Loucy (cell line): ENCODE measurements at regions not wholly inside any gene's neighbourhood (a gene's known extent, or its start where the extent isn't known, plus 50 kb on each side); places are given as distances from the start of the nearest gene placed in this dataset.

Experiments
- EZH2phosphoT487 ChIP-seq: fragments of 200-600 bp; IDR thresholded peaks from 2 replicates; pipeline ENCODE4 v1.6.1; 2018; ENCODE audit warnings: antibody characterized with exemption, mild to moderate bottlenecking, moderate library complexity, borderline replicate concordance
- TF ChIP-seq, protein P1 (sequence below): fragments of 200-600 bp; sonication (generic); conservative IDR thresholded peaks from 2 replicates; pipeline ENCODE4 v1.5.1; 2014; ENCODE audit warnings: mild to moderate bottlenecking, antibody characterized with exemption, low read length

DNA sequence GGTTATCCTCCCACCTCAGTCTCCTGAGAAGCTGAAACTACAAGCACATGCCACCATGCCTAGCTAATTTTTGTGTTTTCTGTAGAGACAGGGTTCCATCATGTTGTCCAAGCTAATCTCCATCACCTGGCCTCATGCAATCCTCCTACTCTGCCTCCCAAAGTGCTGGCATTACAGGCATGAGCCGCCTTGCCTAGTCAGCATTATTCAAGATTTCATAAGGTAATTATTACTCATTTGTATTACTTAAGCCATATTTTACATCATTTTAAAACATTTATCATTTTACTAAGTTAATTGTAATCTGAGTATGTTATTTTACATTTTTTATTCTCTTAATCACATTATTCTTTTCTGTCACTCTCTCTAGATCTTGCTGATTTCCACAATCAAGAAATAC lies 1575.6 kb downstream of the NCAM2 start:
- TF ChIP-seq, protein P1, sequence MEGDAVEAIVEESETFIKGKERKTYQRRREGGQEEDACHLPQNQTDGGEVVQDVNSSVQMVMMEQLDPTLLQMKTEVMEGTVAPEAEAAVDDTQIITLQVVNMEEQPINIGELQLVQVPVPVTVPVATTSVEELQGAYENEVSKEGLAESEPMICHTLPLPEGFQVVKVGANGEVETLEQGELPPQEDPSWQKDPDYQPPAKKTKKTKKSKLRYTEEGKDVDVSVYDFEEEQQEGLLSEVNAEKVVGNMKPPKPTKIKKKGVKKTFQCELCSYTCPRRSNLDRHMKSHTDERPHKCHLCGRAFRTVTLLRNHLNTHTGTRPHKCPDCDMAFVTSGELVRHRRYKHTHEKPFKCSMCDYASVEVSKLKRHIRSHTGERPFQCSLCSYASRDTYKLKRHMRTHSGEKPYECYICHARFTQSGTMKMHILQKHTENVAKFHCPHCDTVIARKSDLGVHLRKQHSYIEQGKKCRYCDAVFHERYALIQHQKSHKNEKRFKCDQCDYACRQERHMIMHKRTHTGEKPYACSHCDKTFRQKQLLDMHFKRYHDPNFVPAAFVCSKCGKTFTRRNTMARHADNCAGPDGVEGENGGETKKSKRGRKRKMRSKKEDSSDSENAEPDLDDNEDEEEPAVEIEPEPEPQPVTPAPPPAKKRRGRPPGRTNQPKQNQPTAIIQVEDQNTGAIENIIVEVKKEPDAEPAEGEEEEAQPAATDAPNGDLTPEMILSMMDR: no peak
- TF ChIP-seq EZH2phosphoT487: no peak
